GM23248 (cell line): ENCODE measurements at regions not wholly inside any gene's neighbourhood (a gene's known extent, or its start where the extent isn't known, plus 50 kb on each side); places are given as distances from the start of the nearest gene placed in this dataset.
"Not testable (repeated sequence)": the region's sequence is repeated elsewhere in the genome, so short reads cannot be mapped to it uniquely, and the experiment has no call there.

Experiments used
- EZH2 ChIP-seq: fragments of 200-600 bp; sonication (generic); IDR thresholded peaks from 2 replicates; pipeline ENCODE4 v1.6.1; 2018; ENCODE audit warnings: antibody characterized with exemption, mild to moderate bottlenecking; ENCODE audit not compliant: insufficient read depth, poor library complexity, severe bottlenecking
- EZH2phosphoT487 ChIP-seq: fragments of 200-600 bp; sonication (generic); IDR thresholded peaks from 2 replicates; pipeline ENCODE4 v1.6.1; 2018; ENCODE audit warnings: antibody characterized with exemption, moderate library complexity, mild to moderate bottlenecking, low read depth; ENCODE audit not compliant: insufficient read depth

DNA sequence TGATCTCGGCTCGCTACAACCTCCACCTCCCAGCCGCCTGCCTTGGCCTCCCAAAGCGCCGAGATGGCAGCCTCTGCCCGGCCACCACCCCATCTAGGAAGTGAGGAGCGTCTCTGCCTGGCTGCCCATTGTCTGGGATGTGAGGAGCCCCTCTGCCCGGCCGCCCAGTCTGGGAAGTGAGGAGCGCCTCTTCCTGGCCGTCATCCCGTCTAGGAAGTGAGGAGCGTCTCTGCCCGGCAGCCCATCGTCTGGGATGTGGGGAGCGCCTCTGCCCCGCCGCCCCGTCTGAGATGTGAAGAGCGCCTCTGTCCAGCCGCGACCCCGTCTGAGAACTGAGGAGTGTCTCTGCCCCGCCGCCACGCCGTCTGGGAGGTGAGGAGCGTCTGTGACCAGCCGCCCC is 52.9 kb upstream of the WDR11 start:
- TF ChIP-seq EZH2, EZH2phosphoT487: not testable (repeated sequence)
